SK-N-SH (cell line): ENCODE measurements at regions not wholly inside any gene's neighbourhood (a gene's known extent, or its start where the extent isn't known, plus 50 kb on each side); places are given as distances from the start of the nearest gene placed in this dataset.
"Not testable (repeated sequence)": the region's sequence is repeated elsewhere in the genome, so short reads cannot be mapped to it uniquely, and the experiment has no call there.

Experiments
- CTCF ChIA-PET: fragments of 300-600, 350-600 bp; formaldehyde crosslinking; extraction: SDS; loops from one replicate; lab custom pipeline; 2021; lab: Yijun Ruan, JAX
- POLR2A ChIA-PET: fragments of 350-600 bp; sonication (Branson Sonifier 250); formaldehyde crosslinking; extraction: SDS; loops from one replicate; lab custom pipeline; 2020; ENCODE audit warnings: antibody characterized with exemption, inconsistent platforms; lab: Yijun Ruan, JAX
- DNase-seq: peaks from one replicate; pipeline ENCODE4 v3.0.0; 2012
- H2AFZ ChIP-seq: fragments of 200-600 bp; sonication (generic); 2 replicates; pipeline ENCODE4 v1.8.1; 2016; ENCODE audit warnings: antibody characterized with exemption, mild to moderate bottlenecking, low read depth
- H3F3A ChIP-seq: fragments of 200-600 bp; sonication (generic); replicated peaks from 2 replicates; pipeline ENCODE3; 2016; ENCODE audit warnings: antibody characterized with exemption, mild to moderate bottlenecking; ENCODE audit not compliant: insufficient read depth
- H3K27ac ChIP-seq, 2 experiments: fragments of 200-500 bp in 1 of 2; fragments of 200-600 bp in 1 of 2; sonication (Bioruptor generic) in 1 of 2; sonication (generic), shearing (Covaris generic) in 1 of 2; 2 replicates each; pipeline versions ENCODE4 v1.5.1 to v1.6.1; 2014 to 2016; ENCODE audit warnings: low read depth in 2 of 2, inconsistent platforms in 1 of 2, low read length in 1 of 2, mild to moderate bottlenecking in 1 of 2, mixed read lengths in 1 of 2
- H3K27me3 ChIP-seq: fragments of 200-600 bp; sonication (generic), shearing (Covaris generic); 2 replicates; pipeline ENCODE4 v1.6.1; 2016; ENCODE audit warnings: mixed run types; ENCODE audit not compliant: insufficient read depth
- H3K36me3 ChIP-seq, 2 experiments: fragments of 200-500 bp in 1 of 2; fragments of 200-600 bp in 1 of 2; sonication (Bioruptor generic) in 1 of 2; sonication (generic) in 1 of 2; replicated peaks in 1 of 2; 2 replicates each; pipeline versions ENCODE3 to v1.5.1; 2014 to 2016; ENCODE audit warnings: low read length in 1 of 2, mild to moderate bottlenecking in 1 of 2; ENCODE audit not compliant: insufficient read depth in 2 of 2, control insufficient read depth in 1 of 2
- H3K4me1 ChIP-seq, 2 experiments: fragments of 200-500 bp in 1 of 2; fragments of 200-600 bp in 1 of 2; sonication (Bioruptor generic) in 1 of 2; sonication (generic), shearing (Covaris generic) in 1 of 2; 2 replicates each; pipeline versions ENCODE4 v1.5.1 to v1.6.1; 2014 to 2016; ENCODE audit warnings: low read depth in 1 of 2, low read length in 1 of 2, mixed run types in 1 of 2; ENCODE audit not compliant: insufficient read depth in 2 of 2, control insufficient read depth in 1 of 2
- H3K4me2 ChIP-seq: fragments of 200-600 bp; sonication (generic), shearing (Covaris generic); 2 replicates; pipeline ENCODE4 v1.6.1; 2017; ENCODE audit warnings: mixed run types
- H3K4me3 ChIP-seq, 2 experiments: fragments of 200-500 bp in 1 of 2; fragments of 200-600 bp in 1 of 2; sonication (Bioruptor generic) in 1 of 2; sonication (generic), shearing (Covaris generic) in 1 of 2; 2 replicates each; pipeline versions ENCODE4 v1.5.1 to v1.8.1; 2014 to 2016; ENCODE audit warnings: low read depth in 2 of 2, inconsistent platforms in 1 of 2, low read length in 1 of 2, mild to moderate bottlenecking in 1 of 2, mixed read lengths in 1 of 2, moderate library complexity in 1 of 2
- H3K79me2 ChIP-seq: fragments of 200-600 bp; sonication (generic); 2 replicates; pipeline ENCODE4 v1.8.1; 2017; ENCODE audit warnings: mild to moderate bottlenecking; ENCODE audit not compliant: insufficient read depth
- H3K9ac ChIP-seq: fragments of 200-600 bp; sonication (generic); 2 replicates; pipeline ENCODE4 v1.6.1; 2017; ENCODE audit warnings: mixed run types
- H3K9me2 ChIP-seq: fragments of 200-600 bp; sonication (generic); 2 replicates; pipeline ENCODE4 v1.6.1; 2017; ENCODE audit warnings: mixed run types
- H3K9me3 ChIP-seq: fragments of 200-600 bp; sonication (generic); 2 replicates; pipeline ENCODE4 v1.6.1; 2017; ENCODE audit warnings: mixed run types, mild to moderate bottlenecking, moderate library complexity
- H4K20me1 ChIP-seq: fragments of 200-600 bp; sonication (generic); 2 replicates; pipeline ENCODE4 v1.6.1; 2017; ENCODE audit warnings: mild to moderate bottlenecking, mixed run types; ENCODE audit not compliant: insufficient read depth
- CHD2 ChIP-seq: fragments of 150-350 bp; IDR thresholded peaks from 2 replicates; pipeline ENCODE4 v1.6.1; 2018; ENCODE audit warnings: low read length; ENCODE audit not compliant: partially characterized antibody
- EP300 ChIP-seq, 2 experiments: IDR thresholded peaks; 2 replicates each; pipeline versions ENCODE4 v1.4.0 to v1.6.1; 2012; ENCODE audit warnings: borderline replicate concordance in 1 of 2, low read depth in 1 of 2, low read length in 1 of 2
- GABPA ChIP-seq: IDR thresholded peaks from 2 replicates; pipeline ENCODE4 v1.4.0; 2012; ENCODE audit warnings: low read depth, mild to moderate bottlenecking
- MXI1 ChIP-seq: IDR thresholded peaks from 2 replicates; pipeline ENCODE4 v1.6.1; 2012; ENCODE audit warnings: mild to moderate bottlenecking, low read depth, low read length, improper control_type of control experiment
- NFIC ChIP-seq: IDR thresholded peaks from 2 replicates; pipeline ENCODE4 v1.4.0; 2012; ENCODE audit warnings: borderline replicate concordance
- NRF1 ChIP-seq: IDR thresholded peaks from 2 replicates; pipeline ENCODE4 v1.6.1; 2012; ENCODE audit warnings: low read depth, mild to moderate bottlenecking, low read length
- PBX3 ChIP-seq: IDR thresholded peaks from 2 replicates; pipeline ENCODE4; 2012
- POLR2AphosphoS5 ChIP-seq: IDR thresholded peaks from 2 replicates; pipeline ENCODE4 v1.6.1; 2012; ENCODE audit warnings: low read depth, low read length
- RCOR1 ChIP-seq: fragments of 150-350 bp; IDR thresholded peaks from 2 replicates; pipeline ENCODE4 v1.6.1; 2017; ENCODE audit warnings: antibody characterized with exemption, low read length
- RXRA ChIP-seq: IDR thresholded peaks from 2 replicates; pipeline ENCODE4 v1.4.0; 2012; ENCODE audit warnings: low read depth, mild to moderate bottlenecking, borderline replicate concordance
- SIN3A ChIP-seq: IDR thresholded peaks from 2 replicates; pipeline ENCODE4 v1.6.1; 2012; ENCODE audit warnings: low read depth, mild to moderate bottlenecking, low read length, moderate library complexity, borderline replicate concordance
- TAF1 ChIP-seq: IDR thresholded peaks from 2 replicates; pipeline ENCODE4 v1.6.1; 2012; ENCODE audit warnings: low read depth, mild to moderate bottlenecking, low read length, moderate library complexity, borderline replicate concordance
- TCF12 ChIP-seq: IDR thresholded peaks from 2 replicates; pipeline ENCODE4 v1.4.0; 2012
- TEAD4 ChIP-seq: IDR thresholded peaks from 2 replicates; pipeline ENCODE4 v1.4.0; 2012; ENCODE audit warnings: mild to moderate bottlenecking, borderline replicate concordance; ENCODE audit not compliant: insufficient read depth
- USF1 ChIP-seq: IDR thresholded peaks from 2 replicates; pipeline ENCODE4 v1.4.0; 2012; ENCODE audit warnings: low read depth, borderline replicate concordance
- USF2 ChIP-seq: fragments of 150-350 bp; IDR thresholded peaks from 2 replicates; pipeline ENCODE4 v1.6.1; 2017; ENCODE audit warnings: antibody characterized with exemption, low read length, low read depth, borderline replicate concordance
- whole genome bisulfite sequencing: methylation state at CpG from one replicate; pipeline ENCODE4 v1.1.6; 2017; ENCODE audit warnings: low lambda C conversion rate; 5-methylcytosine and 5-hydroxymethylcytosine counted together

- H3F3A ChIP-seq, result peaks cover 6% of the 10 kb centered on the region
- H3K4me1 ChIP-seq, result peaks cover 0 to 12% of the 10 kb centered on the region in 2 experiments; a peak in 2 of 4 replicates
- H3K9ac ChIP-seq, result no peak overlapping the region
- TF ChIP-seq USF1 (no peak), PBX3 (peak; percentile 39; the same call in 1 of the 2 replicates), CHD2 (no peak), POLR2AphosphoS5 (no peak), TCF12 (peak; percentile 26; the same call in 1 of the 2 replicates), EP300 (IDR thresholded peaks at IDR 0.05; ENCODE audit: borderline replicate concordance in 1 of 2, low read depth in 1 of 2, low read length in 1 of 2) (0 out of 4 replicates have a peak, but pooled peaks of 1 of the 2 experiments have one; percentile 9), TAF1 (no peak)
- WGBS, result 69% methylated on average over 3 of the region's 3 CpGs
- H3K9me2 ChIP-seq, result no peaks in the 10 kb centered on the region
- H3K4me3 ChIP-seq, result no peak overlapping the region
- no peaks in the 10 kb centered on the region for H4K20me1 ChIP-seq
- CTCF ChIA-PET, result no interaction called here
- no peaks in the 10 kb centered on the region for H3K9me3 ChIP-seq
- H3K36me3 ChIP-seq, result no peaks in the 10 kb centered on the region
- H3K27me3 ChIP-seq, result no peaks in the 10 kb centered on the region
- H3K27ac ChIP-seq, result no peak overlapping the region
- H2AFZ ChIP-seq, result no peak overlapping the region
- DNase-seq, result no peak
- POLR2A ChIA-PET, result no interaction called here
- H3K4me2 ChIP-seq, result no peak overlapping the region
- H3K79me2 ChIP-seq, result no peaks in the 10 kb centered on the region
Measured at GRCh38 chr13:79837741-79838450, 356.9 kb downstream of the NDFIP2 start.

- CTCF ChIA-PET, POLR2A ChIA-PET: not testable (repeated sequence)
Measured at GRCh38 chr13:79836121-79836520, 355.2 kb downstream of the NDFIP2 start.

GRCh38 chr13:79834876-79835275 is 353.9 kb downstream of the NDFIP2 start:
- no peak for TF ChIP-seq NFIC
- TF ChIP-seq RXRA, result no peak
- no peak for TF ChIP-seq RCOR1
- TF ChIP-seq TAF1, result no peak
- no peak for TF ChIP-seq USF2
- no peak for TF ChIP-seq SIN3A
- TF ChIP-seq TCF12, result no peak
- TF ChIP-seq NRF1, result no peak
- TF ChIP-seq USF1, result no peak
- no peak for TF ChIP-seq GABPA
- no peak for TF ChIP-seq PBX3
- TF ChIP-seq TEAD4, result no peak
- TF ChIP-seq MXI1, result no peak

More at GRCh38 chr13:79836121-79836520, 355.2 kb downstream of the NDFIP2 start:
- H3F3A ChIP-seq, H3K4me2 ChIP-seq, H4K20me1 ChIP-seq, H3K9me2 ChIP-seq, H3K36me3 ChIP-seq, DNase-seq, H3K9ac ChIP-seq, H3K27ac ChIP-seq, H3K4me3 ChIP-seq, H3K79me2 ChIP-seq, H2AFZ ChIP-seq, H3K27me3 ChIP-seq, H3K9me3 ChIP-seq: not testable (repeated sequence)
- H3K4me1 ChIP-seq, result peaks cover 0 to 12% of the 10 kb centered on the region in 2 experiments; a peak in 2 of 4 replicates
- 93% methylated on average over 2 of the region's 2 CpGs for WGBS

More at GRCh38 chr13:79834876-79835275, 353.9 kb downstream of the NDFIP2 start:
- no peak overlapping the region for H3K4me2 ChIP-seq
- no peaks in the 10 kb centered on the region for H3K9me3 ChIP-seq
- no peaks in the 10 kb centered on the region for H3K27me3 ChIP-seq
- H3K9ac ChIP-seq, result no peak overlapping the region
- H3K4me1 ChIP-seq, result peaks cover 0 to 12% of the 10 kb centered on the region in 2 experiments; a peak in 2 of 4 replicates
- CTCF ChIA-PET, result interaction anchor here (1.4 kb wide), 1 partner anchor 111 kb away, joined by 4 read pairs; no protein-coding TSS in a partner anchor
- POLR2A ChIA-PET, result no interaction called here
- H3K27ac ChIP-seq, result peak overlapping the region in 1 of 2 experiments; percentile 72; a peak in 2 of 4 replicates
- H3K36me3 ChIP-seq, result no peaks in the 10 kb centered on the region
- no peak overlapping the region for H3K4me3 ChIP-seq
- H3K79me2 ChIP-seq, result no peaks in the 10 kb centered on the region
- no peak overlapping the region for H2AFZ ChIP-seq
- H3F3A ChIP-seq, result peaks cover 6% of the 10 kb centered on the region
- DNase-seq, result no peak
- no peaks in the 10 kb centered on the region for H3K9me2 ChIP-seq
- WGBS, result 57% methylated on average over 2 of the region's 2 CpGs
- no peaks in the 10 kb centered on the region for H4K20me1 ChIP-seq
